ENCODE measurements at regions not wholly inside any gene's neighbourhood (a gene's known extent, or its start where the extent isn't known, plus 50 kb on each side); places are given as distances from the start of the nearest gene placed in this dataset.

- TF ChIP-seq EZH2 (IDR thresholded peaks at IDR 0.05; ENCODE audit: insufficient read depth, low read length) (no peak), CTCF (IDR thresholded peaks at IDR 0.05; ENCODE audit: insufficient read depth, low read depth, low read length) (no peak)
Measured at GRCh38 chr13:65551208-65551607, 1678.9 kb downstream of the PCDH9 start.

Measured in astrocyte (in vitro differentiated cells and primary cell).